Omental fat pad (tissue), 3 donors: ENCODE measurements at regions not wholly inside any gene's neighbourhood (a gene's known extent, or its start where the extent isn't known, plus 50 kb on each side); places are given as distances from the start of the nearest gene placed in this dataset.

Experiments used
- ATAC-seq: fragments of 150-250 bp; one replicate; pipeline ENCODE4 v1.9.1; 2016; ENCODE audit warnings: mild to moderate bottlenecking, moderate library complexity; ENCODE audit not compliant: low FRiP score
- DNase-seq: peaks from one replicate; pipeline ENCODE4 v3.0.0-alpha.2; 2019; ENCODE audit warnings: low spot score
- TF ChIP-seq, protein P1 (sequence below), 3 donors: fragments of 450-650 bp; IDR thresholded peaks; one replicate each; pipeline ENCODE4 v1.5.1; 2016 to 2017; ENCODE audit warnings: antibody characterized with exemption in 3 of 3, mild to moderate bottlenecking in 3 of 3, moderate library complexity in 2 of 3

- no peak for DNase-seq
- no peak for ATAC-seq
- TF ChIP-seq, protein P1, sequence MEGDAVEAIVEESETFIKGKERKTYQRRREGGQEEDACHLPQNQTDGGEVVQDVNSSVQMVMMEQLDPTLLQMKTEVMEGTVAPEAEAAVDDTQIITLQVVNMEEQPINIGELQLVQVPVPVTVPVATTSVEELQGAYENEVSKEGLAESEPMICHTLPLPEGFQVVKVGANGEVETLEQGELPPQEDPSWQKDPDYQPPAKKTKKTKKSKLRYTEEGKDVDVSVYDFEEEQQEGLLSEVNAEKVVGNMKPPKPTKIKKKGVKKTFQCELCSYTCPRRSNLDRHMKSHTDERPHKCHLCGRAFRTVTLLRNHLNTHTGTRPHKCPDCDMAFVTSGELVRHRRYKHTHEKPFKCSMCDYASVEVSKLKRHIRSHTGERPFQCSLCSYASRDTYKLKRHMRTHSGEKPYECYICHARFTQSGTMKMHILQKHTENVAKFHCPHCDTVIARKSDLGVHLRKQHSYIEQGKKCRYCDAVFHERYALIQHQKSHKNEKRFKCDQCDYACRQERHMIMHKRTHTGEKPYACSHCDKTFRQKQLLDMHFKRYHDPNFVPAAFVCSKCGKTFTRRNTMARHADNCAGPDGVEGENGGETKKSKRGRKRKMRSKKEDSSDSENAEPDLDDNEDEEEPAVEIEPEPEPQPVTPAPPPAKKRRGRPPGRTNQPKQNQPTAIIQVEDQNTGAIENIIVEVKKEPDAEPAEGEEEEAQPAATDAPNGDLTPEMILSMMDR (IDR thresholded peaks at IDR 0.05): no peak
Measured at GRCh38 chr4:154044742-154045485, 256.0 kb upstream of the SFRP2 start.

DNA sequence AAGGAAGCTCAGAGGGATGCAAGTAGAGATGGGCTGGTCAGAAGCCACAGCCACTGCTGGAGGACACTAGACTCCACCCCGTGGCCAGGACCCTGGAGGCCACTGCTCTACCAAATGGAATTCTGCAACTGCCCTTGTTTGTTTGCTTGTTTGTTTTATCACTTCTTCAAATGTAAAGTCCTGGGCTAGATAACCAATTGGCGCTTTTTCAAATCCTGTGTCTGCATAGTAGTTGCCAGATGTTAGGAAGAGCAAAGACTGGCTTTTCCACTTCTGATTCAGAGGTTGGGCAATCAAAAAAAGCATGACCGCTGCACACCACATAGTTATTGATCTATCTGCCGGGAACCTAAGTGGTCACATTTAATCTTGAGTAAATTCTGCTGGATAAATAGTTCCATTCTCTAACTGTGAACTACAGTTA, 255.2 kb upstream of the SFRP2 start:
- ATAC-seq (no peak), DNase-seq (no peak)
- TF ChIP-seq, protein P1 (IDR thresholded peaks at IDR 0.05): no peak

- no peak for DNase-seq
- no peak for ATAC-seq
- TF ChIP-seq, protein P1 (IDR thresholded peaks at IDR 0.05): no peak
Measured at GRCh38 chr4:154041640-154042039, 252.8 kb upstream of the SFRP2 start.

DNA sequence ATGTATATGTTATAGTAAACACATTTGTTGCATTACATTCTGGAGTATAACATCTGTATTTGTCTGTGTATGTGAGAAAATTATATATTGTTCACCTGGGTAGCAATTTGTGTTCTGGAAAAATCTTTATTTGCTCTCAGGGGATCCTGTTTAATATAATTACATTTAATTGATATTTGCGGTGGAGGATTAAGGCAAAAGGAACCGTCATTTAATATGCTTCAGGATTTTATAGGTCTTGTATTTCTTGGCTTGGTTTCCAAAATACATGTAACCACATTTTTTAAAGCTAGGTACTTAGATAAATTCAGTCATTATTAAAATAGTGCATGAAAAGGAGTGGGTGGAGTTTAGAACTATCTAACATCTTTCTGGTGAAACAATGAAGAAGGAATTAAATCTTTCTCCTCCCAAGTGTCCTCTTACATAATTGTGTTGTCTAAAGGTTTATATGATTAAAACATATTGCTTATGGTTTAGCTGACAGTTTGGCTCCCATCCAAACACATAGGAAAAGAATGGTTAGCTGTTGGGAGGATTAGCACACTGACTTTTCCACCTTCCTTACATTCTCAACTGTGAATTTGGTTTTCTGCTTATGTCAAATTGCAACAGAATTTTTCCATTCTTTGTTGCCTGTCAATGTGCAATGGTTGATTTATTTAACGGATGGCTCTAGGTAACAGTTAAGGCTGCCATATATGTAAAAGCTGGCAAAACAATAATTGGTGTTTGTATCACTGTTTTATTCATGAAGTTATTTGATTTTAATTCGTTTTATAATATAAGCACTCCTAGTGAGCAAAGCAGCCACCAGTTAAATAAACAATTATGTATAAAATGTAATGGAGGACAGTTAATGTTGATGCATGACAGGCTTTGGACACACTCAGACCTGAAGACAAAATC, 250.8 kb upstream of the SFRP2 start:
- TF ChIP-seq, protein P1 (IDR thresholded peaks at IDR 0.05): no peak
- no peak for ATAC-seq
- no peak for DNase-seq

GRCh38 chr4:154036856-154037255, 248.0 kb upstream of the SFRP2 start:
- DNase-seq (no peak), ATAC-seq (no peak)
- TF ChIP-seq, protein P1 (IDR thresholded peaks at IDR 0.05): no peak

- TF ChIP-seq, protein P1 (IDR thresholded peaks at IDR 0.05): no peak
- ATAC-seq: no peak
- DNase-seq: no peak
Measured at GRCh38 chr4:154035341-154035740, 246.5 kb upstream of the SFRP2 start.
